ENCODE measurements at regions not wholly inside any gene's neighbourhood (a gene's known extent, or its start where the extent isn't known, plus 50 kb on each side); places are given as distances from the start of the nearest gene placed in this dataset.

GRCh38 chr5:60256546-60256945 lies 363.0 kb upstream of the PDE4D start:
- no peaks in the 10 kb centered on the region for H3K4me1 ChIP-seq (ENCODE audit: insufficient read depth)
- H3K79me2 ChIP-seq: no peaks in the 10 kb centered on the region
- no peak overlapping the region for H3K27ac ChIP-seq
- H3K4me3 ChIP-seq: no peak overlapping the region
- no peaks in the 10 kb centered on the region for H3K9me2 ChIP-seq (replicated peaks; ENCODE audit: insufficient read depth)
- 94% methylated on average over 2 of the region's 2 CpGs for WGBS (ENCODE audit: low lambda C conversion rate, missing lambda C conversion rate)
- H3K36me3 ChIP-seq (replicated peaks; ENCODE audit: insufficient read depth, low read depth): no peaks in the 10 kb centered on the region
- no peak for TF ChIP-seq EZH2 (IDR thresholded peaks at IDR 0.05; ENCODE audit: borderline replicate concordance)
- TF ChIP-seq CTCF (IDR thresholded peaks at IDR 0.05; ENCODE audit: poor library complexity): no peak
- no peak for TF ChIP-seq EZH2phosphoT487 (IDR thresholded peaks at IDR 0.05; ENCODE audit: low read depth, severe bottlenecking, unreplicated experiment)
- H4K20me1 ChIP-seq (ENCODE audit: insufficient read depth, poor library complexity, severe bottlenecking): no peaks in the 10 kb centered on the region
- no peak for DNase-seq (ENCODE audit: low spot score)
- no peak overlapping the region for H3K4me2 ChIP-seq
- H3K9me3 ChIP-seq (ENCODE audit: low read depth): no peaks in the 10 kb centered on the region
- H3K27me3 ChIP-seq: no peaks in the 10 kb centered on the region
- H2AFZ ChIP-seq: no peak overlapping the region

DNA sequence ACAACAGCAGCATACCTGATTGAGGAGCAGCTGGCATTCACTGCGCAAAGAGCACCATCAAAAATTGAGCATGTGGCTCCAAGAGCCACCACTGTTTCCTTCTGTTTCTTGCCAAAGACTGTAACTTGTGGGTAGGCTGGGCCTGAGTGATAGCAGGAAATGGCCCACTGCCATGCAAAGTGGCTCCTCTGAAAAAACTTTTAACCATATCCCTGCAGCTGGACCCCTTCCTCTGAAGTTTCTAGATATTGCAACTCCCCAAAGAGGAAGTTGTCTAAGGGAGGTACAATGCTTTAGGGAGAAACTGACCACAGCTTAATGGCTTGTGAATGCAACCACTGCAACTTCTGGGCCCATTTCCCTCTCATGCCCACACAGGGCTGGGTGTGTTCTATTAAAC lies 355.4 kb upstream of the PDE4D start:
- TF ChIP-seq EZH2phosphoT487 (IDR thresholded peaks at IDR 0.05; ENCODE audit: low read depth, severe bottlenecking, unreplicated experiment) (no peak), CTCF (IDR thresholded peaks at IDR 0.05; ENCODE audit: poor library complexity) (no peak)
- Histone ChIP-seq H3K4me1 (ENCODE audit: insufficient read depth) (no peaks in the 10 kb centered on the region), H3K27ac (no peak overlapping the region), H3K4me2 (no peak overlapping the region), H2AFZ (no peak overlapping the region), H4K20me1 (ENCODE audit: insufficient read depth, poor library complexity, severe bottlenecking) (no peaks in the 10 kb centered on the region), H3K27me3 (no peaks in the 10 kb centered on the region), H3K36me3 (replicated peaks; ENCODE audit: insufficient read depth, low read depth) (no peaks in the 10 kb centered on the region), H3K9me3 (ENCODE audit: low read depth) (no peaks in the 10 kb centered on the region), H3K4me3 (no peak overlapping the region), H3K9me2 (replicated peaks; ENCODE audit: insufficient read depth) (no peaks in the 10 kb centered on the region), H3K79me2 (no peaks in the 10 kb centered on the region)
- WGBS (ENCODE audit: low lambda C conversion rate, missing lambda C conversion rate): 93% methylated on average over 1 of the region's 1 CpG
- DNase-seq (ENCODE audit: low spot score): no peak

DNA sequence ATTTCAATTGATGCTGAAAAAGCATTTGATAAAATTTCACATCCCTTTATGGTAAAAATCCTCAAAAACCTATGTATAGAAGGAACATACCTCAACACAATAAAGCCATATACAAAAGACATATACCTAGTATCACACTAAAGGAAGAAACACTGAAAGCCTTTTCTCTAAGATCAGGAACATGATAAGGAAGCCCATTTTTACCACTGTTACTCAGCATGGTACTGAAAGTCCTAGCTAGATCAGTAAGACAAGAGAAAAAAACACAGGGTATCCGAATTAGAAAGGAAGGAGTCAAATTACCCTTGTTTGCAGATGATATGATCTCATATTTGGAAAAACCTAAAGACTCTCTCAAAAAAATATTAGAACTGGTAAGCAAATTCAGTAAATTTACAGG lies 350.2 kb upstream of the PDE4D start:
- DNase-seq (ENCODE audit: low spot score): no peak
- Histone ChIP-seq H3K9me2 (replicated peaks; ENCODE audit: insufficient read depth) (no peaks in the 10 kb centered on the region), H3K9me3 (ENCODE audit: low read depth) (no peaks in the 10 kb centered on the region), H3K4me1 (ENCODE audit: insufficient read depth) (no peaks in the 10 kb centered on the region), H3K4me2 (no peak overlapping the region), H3K36me3 (replicated peaks; ENCODE audit: insufficient read depth, low read depth) (no peaks in the 10 kb centered on the region), H3K27ac (no peak overlapping the region), H3K4me3 (no peak overlapping the region), H3K27me3 (no peaks in the 10 kb centered on the region), H3K79me2 (no peaks in the 10 kb centered on the region), H2AFZ (no peak overlapping the region), H4K20me1 (ENCODE audit: insufficient read depth, poor library complexity, severe bottlenecking) (no peaks in the 10 kb centered on the region)
- 52% methylated on average over 1 of the region's 1 CpG for WGBS (ENCODE audit: low lambda C conversion rate, missing lambda C conversion rate)
- no peak for TF ChIP-seq CTCF (IDR thresholded peaks at IDR 0.05; ENCODE audit: poor library complexity)
- no peak for TF ChIP-seq EZH2phosphoT487 (IDR thresholded peaks at IDR 0.05; ENCODE audit: low read depth, severe bottlenecking, unreplicated experiment)
- no peak for TF ChIP-seq EZH2 (IDR thresholded peaks at IDR 0.05; ENCODE audit: borderline replicate concordance)
